Fibroblast of gingiva (primary cell): ENCODE measurements at regions not wholly inside any gene's neighbourhood (a gene's known extent, or its start where the extent isn't known, plus 50 kb on each side); places are given as distances from the start of the nearest gene placed in this dataset.
"Not testable (repeated sequence)": the region's sequence is repeated elsewhere in the genome, so short reads cannot be mapped to it uniquely, and the experiment has no call there.

Source experiments
- DNase-seq: peaks from one replicate; pipeline ENCODE4 v3.0.0-alpha.2; 2011; ENCODE audit warnings: low read depth

DNA sequence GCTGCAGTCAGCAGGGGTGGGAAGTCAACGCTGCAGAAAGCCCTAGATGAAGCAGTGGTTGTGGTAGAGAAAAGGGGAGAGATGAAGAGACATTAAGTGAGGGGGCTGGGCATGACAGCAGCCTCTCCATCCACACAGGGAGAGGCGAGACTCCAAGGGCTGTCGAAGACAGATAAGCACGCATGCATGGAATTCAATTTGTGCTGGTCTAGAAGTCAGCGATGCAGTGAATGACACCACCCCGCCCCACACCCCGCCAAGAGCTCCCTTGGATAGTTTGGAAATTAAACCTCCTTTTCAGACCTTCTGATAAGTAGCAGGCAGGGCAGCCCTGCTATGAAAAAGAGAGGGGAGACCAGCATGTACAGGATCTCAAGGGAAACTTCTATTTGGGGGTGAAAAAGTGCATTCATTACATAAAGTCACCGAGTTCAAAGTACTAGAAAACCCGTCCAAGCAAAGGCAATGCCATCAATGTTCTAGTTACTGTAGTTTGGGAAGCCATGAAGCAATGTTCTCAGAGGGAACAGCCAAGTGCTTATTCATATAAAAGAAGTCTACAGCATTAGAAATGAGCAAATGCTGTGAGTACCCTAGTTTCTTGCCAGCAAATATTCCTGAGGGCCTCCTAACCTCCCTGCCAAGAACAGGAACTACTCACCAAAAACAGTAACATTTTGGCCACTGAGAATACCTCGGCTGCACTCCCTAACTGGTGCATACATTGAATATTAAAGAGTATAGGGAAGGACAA, 152.3 kb upstream of the ANXA10 start:
- DNase-seq: peak; percentile 25

DNA sequence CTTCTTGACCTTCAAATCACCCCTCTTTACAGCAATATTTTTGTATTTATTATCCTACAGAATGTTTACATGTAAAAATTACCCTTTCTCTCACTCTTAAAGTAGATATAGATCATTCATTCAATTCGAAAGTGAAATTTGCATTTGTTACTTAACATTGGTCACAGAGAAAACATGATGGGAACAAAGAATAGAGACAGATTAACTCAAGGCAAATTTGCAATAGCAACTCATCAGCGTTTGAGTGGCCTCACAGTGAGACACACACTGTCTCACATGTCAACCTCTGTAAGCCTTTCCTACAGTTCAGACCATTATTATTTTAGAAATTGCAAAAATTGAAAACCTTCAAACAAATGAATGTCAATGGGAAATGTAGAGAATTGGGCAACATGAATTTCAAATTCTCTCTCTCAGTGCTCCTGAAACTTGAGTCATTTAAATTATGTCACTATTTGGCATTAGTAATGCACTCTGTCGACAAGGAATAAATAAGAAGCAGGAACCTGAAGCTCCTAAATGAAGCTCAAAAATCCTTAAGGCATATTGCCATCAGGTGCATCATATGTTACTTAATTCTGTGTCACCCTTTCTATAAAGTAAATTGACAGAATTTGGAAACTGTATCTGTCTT, 148.3 kb upstream of the ANXA10 start:
- no peak for DNase-seq

DNA sequence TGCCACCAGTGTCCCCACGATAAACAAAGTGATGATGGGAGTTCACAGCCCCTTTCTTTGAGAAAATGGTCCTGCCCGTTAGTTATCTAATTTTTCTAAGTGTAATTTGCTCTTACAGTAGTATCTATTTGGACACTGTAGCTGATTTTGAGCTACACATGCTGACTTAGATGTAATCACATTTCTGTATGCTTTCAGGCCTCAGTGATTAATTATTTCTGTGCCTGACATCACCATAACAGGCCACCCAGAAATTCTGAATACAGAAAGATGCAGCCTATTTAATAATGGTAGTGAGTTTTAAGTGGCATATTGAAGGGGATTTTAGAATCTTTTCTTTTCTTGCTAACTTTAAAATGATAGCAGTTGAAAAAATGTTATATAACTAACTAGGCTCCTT, 147.6 kb upstream of the ANXA10 start:
- no peak for DNase-seq

DNA sequence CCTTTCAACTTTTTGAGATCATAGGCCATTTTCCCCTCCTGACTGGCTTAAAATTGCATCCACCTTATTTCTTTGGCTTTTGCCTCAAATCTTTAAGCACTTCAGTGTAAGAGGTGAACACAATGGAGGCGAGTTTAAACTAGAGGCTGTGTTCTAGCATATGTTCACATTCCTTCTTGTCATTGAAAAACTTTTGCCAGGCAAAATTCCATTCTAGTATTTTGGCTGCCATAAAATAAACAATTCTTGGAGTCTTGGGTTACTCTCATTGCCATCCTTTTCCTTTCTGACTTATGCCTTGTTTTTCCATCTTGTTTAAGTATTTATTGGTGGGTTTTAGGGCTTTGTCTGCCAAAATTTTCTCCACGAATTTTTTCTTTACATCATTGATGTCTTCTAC, 137.3 kb upstream of the ANXA10 start:
- DNase-seq: peak; percentile 34

DNA sequence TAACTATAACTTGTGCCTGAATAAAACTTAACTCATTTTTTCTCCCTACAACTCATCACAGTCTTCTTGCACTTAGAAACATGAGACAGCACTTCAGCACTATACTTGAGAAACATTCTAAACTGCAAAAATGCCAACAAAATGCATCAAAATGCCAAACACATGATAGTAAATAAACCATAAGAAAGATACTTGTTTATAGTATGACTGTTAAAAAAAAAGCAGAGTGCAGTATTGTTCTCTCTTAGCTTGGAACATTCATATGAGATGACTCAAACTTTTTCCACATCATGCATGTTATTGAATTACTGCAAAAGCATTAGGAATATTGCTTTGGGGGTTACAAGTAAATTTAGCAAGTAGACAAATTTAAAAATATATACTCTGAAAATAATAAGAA, 135.7 kb upstream of the ANXA10 start:
- DNase-seq: peak; percentile 74

DNA sequence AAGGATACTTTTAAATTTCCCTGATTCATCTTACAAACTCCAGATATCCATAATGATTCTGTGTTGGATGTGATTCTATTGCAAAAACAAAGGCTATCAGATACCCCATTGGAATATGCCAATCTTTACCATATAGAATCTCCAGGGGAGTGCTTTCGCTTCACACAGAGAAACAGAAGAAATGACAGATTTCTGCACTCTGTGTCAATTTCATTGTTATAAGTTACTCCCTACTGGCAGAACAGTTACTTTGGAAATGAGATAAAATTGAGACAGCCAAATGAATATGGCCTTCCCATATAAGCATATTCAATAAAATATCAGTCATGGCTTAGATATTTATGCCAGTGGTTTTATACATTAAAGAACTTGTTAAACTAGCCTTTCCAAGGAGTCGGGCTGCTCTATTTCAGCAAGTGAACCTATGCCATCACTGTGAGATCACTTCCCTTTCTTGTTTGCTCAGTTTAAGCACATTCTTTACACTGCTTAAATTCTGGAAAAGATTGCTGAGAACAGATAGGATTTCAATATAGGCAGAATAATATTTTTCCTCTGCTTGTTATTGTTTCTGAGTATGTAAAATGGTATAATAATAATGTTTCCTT, 127.5 kb upstream of the ANXA10 start:
- no peak for DNase-seq

DNA sequence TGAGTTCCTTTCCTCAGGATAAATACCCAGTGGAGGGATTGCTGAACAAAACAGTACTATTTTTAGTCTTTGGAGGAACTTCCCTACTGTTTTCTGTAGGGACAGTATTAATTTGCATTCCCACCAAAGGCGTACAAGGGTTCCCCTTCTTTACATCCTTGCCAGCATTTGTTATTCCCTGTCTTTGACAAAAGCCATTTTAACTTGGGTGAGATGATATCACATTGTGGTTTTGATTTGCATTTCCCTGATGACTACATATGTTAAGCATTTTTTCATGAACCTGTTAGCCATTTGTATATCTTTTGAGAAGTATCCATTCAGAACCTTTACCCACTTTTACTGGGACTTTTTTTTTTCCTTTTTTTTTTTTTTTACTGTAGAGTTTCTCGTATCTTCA, 126.2 kb upstream of the ANXA10 start:
- no peak for DNase-seq

DNA sequence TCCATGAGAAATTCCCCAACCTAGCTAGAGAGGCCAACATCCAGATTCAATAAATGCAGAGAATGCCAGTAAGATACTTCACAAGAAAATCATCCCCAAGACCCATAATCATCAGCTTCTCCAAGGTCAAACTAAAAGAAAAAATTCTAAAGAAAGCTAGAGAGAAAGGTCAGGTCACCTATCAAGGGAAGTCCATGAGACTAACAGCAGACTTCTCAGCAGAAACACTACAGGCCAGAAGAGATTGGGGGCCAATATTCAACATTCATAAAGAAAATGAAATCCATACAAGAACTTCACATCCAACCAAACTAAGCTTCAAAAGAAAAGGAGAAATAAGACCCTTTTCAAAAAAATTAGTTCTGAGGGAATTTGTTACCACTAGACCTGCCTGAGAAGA, 118.8 kb upstream of the ANXA10 start:
- DNase-seq: no peak

DNA sequence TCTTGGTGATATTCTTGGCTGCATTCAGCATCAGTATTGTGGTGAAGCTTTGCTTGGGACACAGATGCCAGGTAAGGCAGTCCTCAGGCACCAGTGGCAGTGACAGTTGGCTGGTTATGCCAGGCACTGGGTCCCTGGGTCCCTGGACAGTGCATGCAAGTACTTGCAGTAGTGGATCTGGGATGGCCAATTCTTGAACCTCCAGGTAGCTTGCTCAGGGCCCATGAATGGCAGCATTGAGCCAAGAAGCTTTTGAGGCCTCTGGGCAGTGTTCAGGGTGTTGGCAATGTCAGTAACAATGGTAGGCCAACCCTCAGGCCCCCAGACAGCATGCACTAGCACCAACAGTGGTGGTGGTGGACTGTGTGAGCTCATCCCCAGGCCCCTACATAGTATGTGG, 106.8 kb upstream of the ANXA10 start:
- no peak for DNase-seq

DNA sequence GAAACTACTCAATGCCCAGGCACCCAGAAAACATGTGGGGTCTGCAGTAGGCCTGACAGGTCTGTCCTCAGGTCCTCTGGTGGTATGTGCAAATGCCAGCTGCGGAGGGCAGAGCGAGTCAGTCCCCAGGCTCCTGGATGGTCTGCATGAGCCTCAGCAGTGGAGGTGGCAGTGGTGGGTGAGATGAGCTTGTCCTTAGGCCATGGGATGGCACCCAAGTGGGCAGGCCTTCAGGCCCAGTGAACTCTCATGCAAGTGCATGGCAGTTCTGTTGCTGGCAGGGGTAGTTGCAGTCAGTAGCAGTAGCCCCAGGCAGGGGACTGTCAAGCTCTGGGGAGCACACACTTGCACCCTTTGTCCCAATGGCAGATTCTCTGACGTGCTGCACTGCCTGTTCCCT, 106.3 kb upstream of the ANXA10 start:
- DNase-seq: no peak

DNA sequence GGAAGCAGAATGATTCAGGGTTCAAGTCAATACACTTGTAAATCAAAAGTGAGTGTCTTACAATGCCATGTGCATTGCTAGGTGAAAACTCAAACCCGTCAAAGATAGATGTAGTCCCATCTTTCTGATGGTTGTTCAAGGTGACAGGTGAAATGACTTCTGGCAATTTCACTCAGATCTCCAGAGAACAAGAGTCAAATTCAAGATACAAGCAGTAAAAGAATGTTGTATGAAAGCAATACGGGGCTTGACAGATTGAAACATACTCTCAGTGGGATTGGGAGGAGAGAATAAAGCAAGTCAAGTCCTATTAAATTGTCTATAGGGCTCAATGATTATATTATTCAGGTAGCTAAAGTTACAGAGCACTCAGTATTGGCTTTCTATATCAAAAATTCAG, 105.1 kb upstream of the ANXA10 start:
- DNase-seq: no peak

DNA sequence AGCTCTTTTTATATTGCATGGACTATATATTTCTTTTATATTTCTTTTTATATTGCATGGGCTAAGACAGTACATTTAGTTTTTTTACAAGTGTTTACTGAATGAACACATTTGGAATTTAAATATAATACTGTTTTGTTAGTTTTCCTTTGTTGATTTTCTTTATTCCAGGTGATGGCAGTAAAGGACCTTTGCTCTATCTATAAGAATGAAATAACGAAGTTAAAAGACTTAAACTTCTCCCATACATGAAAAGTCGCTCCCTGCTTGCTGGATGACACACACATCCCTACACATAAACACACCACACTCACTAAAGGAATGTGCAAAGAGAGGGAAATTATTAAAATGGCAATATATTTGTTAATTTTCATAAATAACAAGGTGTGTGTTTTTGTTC, 102.5 kb upstream of the ANXA10 start:
- DNase-seq: no peak

DNA sequence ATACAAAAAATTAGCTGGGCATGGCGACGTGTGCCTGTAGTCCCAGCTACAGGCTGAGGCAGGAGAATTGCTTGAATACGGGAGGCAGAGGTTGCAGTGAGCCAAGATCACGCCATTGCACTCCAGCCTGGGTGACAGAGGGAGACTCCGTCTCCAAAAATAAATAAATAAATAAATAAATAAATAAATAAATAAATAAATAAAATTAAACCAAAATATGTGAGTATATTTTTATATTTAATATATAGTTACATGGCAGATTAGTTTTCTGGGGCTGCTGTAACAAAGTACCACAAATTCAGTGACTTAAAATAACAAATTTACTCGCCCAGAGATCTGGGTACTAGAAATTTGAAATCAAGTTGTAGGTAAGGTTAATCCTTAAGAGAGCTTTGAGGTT, 84.2 kb upstream of the ANXA10 start:
- DNase-seq: not testable (repeated sequence)

DNA sequence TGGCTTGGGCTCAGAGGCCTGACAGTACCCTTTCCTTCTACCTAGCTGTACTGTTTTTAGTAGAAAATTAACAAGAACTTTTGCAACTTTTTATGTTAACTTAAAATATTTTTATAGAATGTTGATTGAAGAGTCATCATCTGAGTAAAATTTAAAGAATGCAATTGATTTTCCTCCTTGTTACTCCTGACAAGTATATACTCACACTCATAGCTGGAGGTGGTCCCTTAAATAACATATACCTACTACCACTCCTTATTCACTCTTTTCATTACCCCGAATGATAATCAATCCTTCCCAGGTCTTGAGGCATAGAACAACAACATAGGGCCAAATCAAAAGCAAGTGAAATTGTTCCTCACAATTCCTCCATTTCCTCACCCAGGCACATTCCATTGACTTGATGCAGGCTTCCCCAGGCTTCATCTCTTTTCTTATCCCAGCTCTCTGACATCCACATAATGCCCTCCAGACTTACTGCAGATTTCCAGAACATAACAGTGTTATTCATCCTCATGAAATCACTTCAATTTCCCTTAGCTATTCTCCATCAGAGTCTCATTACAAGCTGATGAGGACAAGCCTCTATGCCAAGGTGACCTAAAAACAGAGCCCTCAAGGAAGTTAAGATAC, 73.2 kb upstream of the ANXA10 start:
- DNase-seq: no peak

DNA sequence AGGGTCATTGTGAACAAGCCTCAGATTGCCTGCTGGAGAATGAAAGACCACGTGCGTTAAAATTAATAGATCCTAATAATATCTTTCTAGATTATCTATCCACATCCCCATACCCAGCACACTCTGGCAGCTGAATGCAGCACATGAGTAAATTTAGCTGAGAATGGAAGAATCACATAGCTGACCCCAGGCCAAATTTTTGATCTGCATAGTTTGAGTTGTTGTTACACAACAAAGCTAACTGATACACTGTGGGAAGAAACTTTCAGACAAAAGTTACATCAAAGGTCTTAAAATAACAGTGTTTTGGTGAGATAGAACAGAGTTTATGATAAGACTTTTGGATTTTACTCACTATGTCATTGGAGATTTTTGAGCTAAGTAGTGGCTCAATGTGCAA, 72.4 kb upstream of the ANXA10 start:
- no peak for DNase-seq

DNA sequence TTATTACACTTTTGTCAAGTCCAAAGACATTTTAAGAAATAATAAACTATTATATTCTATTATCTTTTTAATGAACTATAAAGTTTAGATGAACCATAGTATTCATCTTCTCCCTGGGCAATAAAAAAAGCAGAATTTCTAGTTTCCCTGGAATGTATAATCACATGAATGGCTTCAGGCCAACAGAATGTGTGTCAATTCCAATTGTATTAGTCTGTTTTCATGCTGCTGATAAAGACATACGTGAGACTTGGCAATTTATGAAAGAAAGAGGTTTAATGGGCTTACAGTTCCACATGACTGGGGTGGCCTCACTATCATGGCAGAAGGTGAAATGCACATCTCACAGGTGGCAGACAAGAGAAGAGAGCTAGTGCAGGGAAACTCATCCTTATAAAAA, 70.7 kb upstream of the ANXA10 start:
- no peak for DNase-seq

DNA sequence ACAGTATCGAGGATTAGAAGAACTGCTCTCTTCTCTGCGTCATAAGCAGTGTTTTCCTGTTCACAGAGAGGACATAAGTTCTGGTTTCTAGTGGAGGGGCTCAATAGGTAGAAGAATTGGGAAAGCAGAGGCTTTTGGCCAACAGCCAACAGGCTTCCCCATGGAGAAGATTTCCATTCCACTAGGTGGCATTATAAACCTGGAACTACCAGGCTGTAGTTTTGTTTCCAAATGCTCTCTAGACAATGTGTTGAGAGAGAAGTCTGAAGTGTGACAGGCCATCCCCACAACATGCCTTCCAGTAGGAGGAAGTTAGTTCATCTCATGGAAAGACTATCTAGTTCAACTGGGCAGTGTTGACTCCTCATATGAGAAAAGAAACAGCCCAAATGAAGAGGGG, 63.8 kb upstream of the ANXA10 start:
- no peak for DNase-seq

DNA sequence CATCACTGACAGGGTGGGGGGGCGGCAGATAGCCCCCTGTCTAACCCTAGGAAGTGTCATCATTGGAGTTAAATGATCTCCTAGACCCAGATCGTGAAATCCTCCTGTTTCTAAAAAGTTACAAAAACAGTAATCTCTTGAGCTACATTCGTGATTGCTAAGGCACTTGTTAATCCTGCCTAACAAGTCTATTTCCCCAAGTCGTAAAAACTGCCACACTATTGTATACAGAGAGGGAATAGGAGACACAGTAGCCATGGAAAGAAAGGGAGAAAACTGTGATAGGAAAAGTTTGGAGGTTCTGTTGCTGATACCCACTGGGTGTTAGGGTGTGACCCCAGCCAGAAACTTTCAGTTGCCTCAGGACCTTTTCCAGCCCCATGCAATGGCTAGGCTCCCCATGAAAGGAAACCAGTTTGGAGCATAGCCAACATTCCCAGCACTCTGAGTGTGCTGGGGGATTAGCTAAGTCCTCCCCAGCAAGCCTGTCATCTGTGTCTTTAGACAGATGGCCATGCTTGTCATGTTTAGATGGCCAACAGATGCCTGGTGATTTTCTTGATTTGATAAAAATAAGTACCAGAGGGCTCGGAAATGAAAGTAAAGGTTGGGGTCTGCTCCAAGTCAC, 63.3 kb upstream of the ANXA10 start:
- DNase-seq: no peak

DNA sequence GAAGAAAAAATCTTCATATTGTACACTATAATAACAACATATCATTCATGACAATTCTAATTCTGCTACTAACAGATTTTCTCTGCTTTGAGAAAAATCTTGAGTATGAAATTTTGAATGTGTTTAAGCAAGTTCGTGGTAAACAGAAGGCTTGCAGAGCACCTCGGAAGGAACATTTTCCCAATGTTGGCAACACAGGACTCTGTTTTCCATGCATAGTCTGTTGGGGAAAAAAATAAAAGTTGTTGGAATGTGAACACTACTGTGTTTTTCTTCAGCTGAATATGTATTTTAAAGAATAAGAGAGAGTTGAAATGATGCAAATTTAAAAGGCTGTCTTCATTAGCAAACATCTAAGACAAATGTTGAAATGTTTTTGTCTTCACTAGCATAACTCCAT, 54.7 kb upstream of the ANXA10 start:
- no peak for DNase-seq

DNA sequence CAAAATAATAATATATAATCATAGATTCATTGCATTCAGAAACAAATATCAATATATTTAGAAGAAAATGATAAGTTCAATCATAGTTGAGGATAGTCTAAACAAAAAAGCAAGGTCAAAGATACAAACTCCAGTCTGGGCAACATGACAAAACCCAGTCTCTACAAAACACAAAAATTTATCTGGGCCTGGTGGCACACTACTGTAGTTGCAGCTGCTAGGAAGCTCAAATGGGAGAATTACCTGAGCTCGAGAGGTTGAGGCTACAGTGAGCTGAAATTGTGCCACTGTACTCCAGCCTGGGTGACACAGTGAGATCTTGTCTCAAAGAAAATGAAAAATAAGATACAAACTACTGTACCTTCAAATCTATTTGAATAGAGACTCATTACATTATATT, 52.7 kb upstream of the ANXA10 start:
- no peak for DNase-seq
